ENCODE measurements at regions not wholly inside any gene's neighbourhood (a gene's known extent, or its start where the extent isn't known, plus 50 kb on each side); places are given as distances from the start of the nearest gene placed in this dataset.

DNA sequence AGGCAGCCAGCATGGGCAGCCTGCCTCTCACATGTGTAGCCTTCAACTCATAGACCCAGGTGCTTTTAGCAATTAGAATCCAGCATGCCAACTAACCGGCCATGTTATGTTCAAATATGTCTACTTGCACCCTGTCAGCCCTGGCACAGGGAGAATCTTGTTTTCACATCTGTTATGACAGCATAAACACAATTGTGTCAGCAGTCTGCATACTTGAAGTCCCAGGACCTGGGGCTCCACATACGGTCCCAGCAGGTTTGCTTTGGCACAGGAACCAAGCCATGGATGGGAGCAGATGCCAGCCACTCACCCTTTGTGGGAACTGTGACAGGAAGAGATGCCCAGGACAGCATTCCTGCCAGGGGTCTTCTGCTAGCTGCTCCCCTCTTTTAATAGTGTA is 67.2 kb upstream of the SYNDIG1 start:
- DNase-seq (no peak), ATAC-seq (no peak), FAIRE-seq (no peak)
- intact Hi-C loops (cut with DNase I), result no loop called here
- no peaks in the 10 kb centered on the region for H3K36me3 ChIP-seq
- TF ChIP-seq, protein P1, sequence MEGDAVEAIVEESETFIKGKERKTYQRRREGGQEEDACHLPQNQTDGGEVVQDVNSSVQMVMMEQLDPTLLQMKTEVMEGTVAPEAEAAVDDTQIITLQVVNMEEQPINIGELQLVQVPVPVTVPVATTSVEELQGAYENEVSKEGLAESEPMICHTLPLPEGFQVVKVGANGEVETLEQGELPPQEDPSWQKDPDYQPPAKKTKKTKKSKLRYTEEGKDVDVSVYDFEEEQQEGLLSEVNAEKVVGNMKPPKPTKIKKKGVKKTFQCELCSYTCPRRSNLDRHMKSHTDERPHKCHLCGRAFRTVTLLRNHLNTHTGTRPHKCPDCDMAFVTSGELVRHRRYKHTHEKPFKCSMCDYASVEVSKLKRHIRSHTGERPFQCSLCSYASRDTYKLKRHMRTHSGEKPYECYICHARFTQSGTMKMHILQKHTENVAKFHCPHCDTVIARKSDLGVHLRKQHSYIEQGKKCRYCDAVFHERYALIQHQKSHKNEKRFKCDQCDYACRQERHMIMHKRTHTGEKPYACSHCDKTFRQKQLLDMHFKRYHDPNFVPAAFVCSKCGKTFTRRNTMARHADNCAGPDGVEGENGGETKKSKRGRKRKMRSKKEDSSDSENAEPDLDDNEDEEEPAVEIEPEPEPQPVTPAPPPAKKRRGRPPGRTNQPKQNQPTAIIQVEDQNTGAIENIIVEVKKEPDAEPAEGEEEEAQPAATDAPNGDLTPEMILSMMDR (IDR thresholded peaks at IDR 0.05), result no peak
- H3K27me3 ChIP-seq, result no peaks in the 10 kb centered on the region
- WGBS, 2 donors, result 39 to 52% methylated on average over 2 of the region's 2 CpGs
- H3K4me3 ChIP-seq, result no peak overlapping the region
- H3K9me3 ChIP-seq, result no peaks in the 10 kb centered on the region
- H3K27ac ChIP-seq, result no peak overlapping the region
- H3K4me1 ChIP-seq, result no peaks in the 10 kb centered on the region

DNA sequence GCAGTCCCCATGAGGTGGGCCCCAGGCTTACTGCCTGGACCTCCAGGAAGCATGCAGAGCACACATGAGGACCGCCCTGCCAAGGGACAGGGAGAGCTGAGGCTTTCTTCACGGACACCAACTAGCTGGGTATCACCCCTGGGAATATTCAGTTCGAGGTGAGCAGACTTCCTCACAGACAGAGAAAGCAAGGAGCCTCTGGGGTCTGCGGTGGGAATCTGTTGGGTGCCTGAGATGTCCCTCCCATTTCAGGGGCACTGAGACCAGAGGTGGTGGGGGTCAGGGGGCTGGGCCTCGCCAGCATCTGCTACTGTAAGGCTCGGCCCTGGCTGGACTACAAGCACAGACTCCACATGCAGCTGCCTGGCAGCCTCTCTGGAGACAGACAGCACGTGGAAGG is 74.3 kb upstream of the SYNDIG1 start:
- no peak overlapping the region for H3K27ac ChIP-seq
- H3K36me3 ChIP-seq, result no peaks in the 10 kb centered on the region
- TF ChIP-seq, protein P1 (IDR thresholded peaks at IDR 0.05), result no peak
- H3K4me3 ChIP-seq, result no peak overlapping the region
- ATAC-seq (no peak), FAIRE-seq (no peak), DNase-seq (no peak)
- 43 to 48% methylated on average over 7 of the region's 7 CpGs for WGBS, 2 donors
- intact Hi-C loops (cut with DNase I), result no loop called here
- no peaks in the 10 kb centered on the region for H3K4me1 ChIP-seq
- H3K9me3 ChIP-seq, result no peaks in the 10 kb centered on the region
- no peaks in the 10 kb centered on the region for H3K27me3 ChIP-seq

DNA sequence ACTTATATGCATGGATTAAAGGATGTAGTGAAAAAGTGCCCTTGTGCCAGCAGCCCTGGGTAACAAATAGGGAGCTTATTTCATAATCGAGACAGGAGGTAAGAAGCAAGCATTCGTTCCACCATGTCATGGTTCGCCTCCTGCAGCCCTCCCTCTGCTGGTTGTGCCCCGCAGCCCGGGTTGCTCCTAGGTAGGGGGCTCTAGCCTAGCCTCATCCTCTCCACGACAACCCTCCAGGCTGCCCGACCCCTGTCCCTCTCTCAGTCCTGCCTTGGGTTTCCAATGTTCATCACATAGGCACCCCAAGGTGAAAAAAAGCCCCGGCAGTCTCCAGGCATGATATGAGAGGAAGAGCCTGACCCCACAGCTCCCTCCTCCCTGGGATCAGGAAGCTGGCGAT is 75.5 kb upstream of the SYNDIG1 start:
- no peak for FAIRE-seq
- no peak for ATAC-seq
- DNase-seq, result no peak
- TF ChIP-seq, protein P1 (IDR thresholded peaks at IDR 0.05), result no peak
- Histone ChIP-seq H3K27me3 (no peaks in the 10 kb centered on the region), H3K4me1 (no peaks in the 10 kb centered on the region), H3K4me3 (no peak overlapping the region), H3K9me3 (no peaks in the 10 kb centered on the region), H3K27ac (no peak overlapping the region), H3K36me3 (no peaks in the 10 kb centered on the region)
- intact Hi-C loops (cut with DNase I), result no loop called here
- WGBS, 2 donors, result 46 to 48% methylated on average over 9 of the region's 9 CpGs

DNA sequence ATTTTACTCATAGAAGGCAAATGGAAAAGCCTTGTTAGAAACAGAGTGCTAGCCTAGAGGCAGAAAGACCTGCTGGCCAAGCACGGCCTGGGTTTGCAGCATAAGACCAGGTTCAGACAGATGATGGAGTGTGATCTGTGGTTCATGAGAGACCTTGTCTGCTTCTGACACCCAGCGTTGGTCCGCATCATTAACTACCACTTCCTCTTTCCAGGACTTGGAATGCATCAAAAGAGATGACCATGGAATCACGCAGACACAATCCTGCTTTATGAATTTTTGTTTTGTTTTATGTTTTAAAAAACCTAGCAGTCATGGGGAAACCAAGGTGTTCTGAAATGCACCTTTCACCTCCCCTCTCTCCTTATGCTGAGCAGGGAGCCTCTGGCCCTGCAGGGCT is 76.8 kb upstream of the SYNDIG1 start:
- no peak for ATAC-seq
- Histone ChIP-seq H3K4me3 (no peak overlapping the region), H3K27ac (no peak overlapping the region), H3K9me3 (no peaks in the 10 kb centered on the region), H3K36me3 (no peaks in the 10 kb centered on the region), H3K27me3 (no peaks in the 10 kb centered on the region), H3K4me1 (no peaks in the 10 kb centered on the region)
- FAIRE-seq, result no peak
- WGBS, 2 donors, result 46 to 70% methylated on average over 4 of the region's 4 CpGs
- no peak for DNase-seq
- intact Hi-C loops (cut with DNase I), result no loop called here
- TF ChIP-seq, protein P1 (IDR thresholded peaks at IDR 0.05), result no peak

- TF ChIP-seq, protein P1 (IDR thresholded peaks at IDR 0.05), result no peak
- Histone ChIP-seq H3K36me3 (no peaks in the 10 kb centered on the region), H3K9me3 (no peaks in the 10 kb centered on the region), H3K4me3 (no peak overlapping the region), H3K4me1 (no peaks in the 10 kb centered on the region), H3K27me3 (no peaks in the 10 kb centered on the region), H3K27ac (no peak overlapping the region)
- DNase-seq (peak in 1 of 6 donors; percentile 36), ATAC-seq (peak in 2 of 4 donors; percentile 73 to 88), FAIRE-seq (no peak)
- 50 to 71% methylated on average over 3 of the region's 3 CpGs for WGBS, 2 donors
- intact Hi-C loops (cut with DNase I), result no loop called here
Measured at GRCh38 chr20:24389686-24390085, 79.7 kb upstream of the SYNDIG1 start.
